Lower leg skin (tissue), 4 donors: ENCODE measurements at regions not wholly inside any gene's neighbourhood (a gene's known extent, or its start where the extent isn't known, plus 50 kb on each side); places are given as distances from the start of the nearest gene placed in this dataset.

Source experiments
- DNase-seq, 2 donors: peaks; one replicate each; pipeline ENCODE4 v3.0.0-alpha.2; 2019; ENCODE audit warnings: low spot score in 2 of 2
- H3K4me3 ChIP-seq: fragments of 200-600 bp; sonication (generic); 2 replicates; pipeline ENCODE4 v1.5.1; 2017; ENCODE audit warnings: mild to moderate bottlenecking, low read depth; ENCODE audit not compliant: poor library complexity, severe bottlenecking
- CTCF ChIP-seq, 3 donors: fragments of 450-650 bp; IDR thresholded peaks; one replicate each; pipeline ENCODE4 v1.5.1; 2016; ENCODE audit warnings: antibody characterized with exemption in 3 of 3, mild to moderate bottlenecking in 3 of 3, moderate library complexity in 2 of 3
- POLR2A ChIP-seq, 2 donors: fragments of 450-650 bp; IDR thresholded peaks; one replicate each; pipeline ENCODE4 v1.6.1; 2016 to 2017; ENCODE audit warnings: antibody characterized with exemption in 2 of 2, mild to moderate bottlenecking in 1 of 2, moderate library complexity in 1 of 2
- WGBS, 2 donors: methylation state at CpG; one replicate each; pipeline ENCODE4 v1.1.5; 2018; 5-methylcytosine and 5-hydroxymethylcytosine counted together
- intact Hi-C: fragments of 100-400 bp; cut with DNase I; formaldehyde crosslinking; loops from one replicate; pipeline ENCODE4 v1.15.0; 2023; ENCODE audit warnings: low total_unique reads

GRCh38 chr9:73539881-73540390 lies 388.3 kb downstream of the ANXA1 start:
- no peak overlapping the region for H3K4me3 ChIP-seq
- intact Hi-C loops: no loop called here
- no peak for TF ChIP-seq POLR2A (IDR thresholded peaks at IDR 0.05)
- no peak for TF ChIP-seq CTCF (IDR thresholded peaks at IDR 0.05)
- WGBS, 2 donors: 77 to 82% methylated on average over 7 of the region's 7 CpGs
- no peak for DNase-seq

GRCh38 chr9:73541923-73542322 lies 390.3 kb downstream of the ANXA1 start:
- 40 to 42% methylated on average over 2 of the region's 2 CpGs for WGBS, 2 donors
- no peak for DNase-seq
- no peak overlapping the region for H3K4me3 ChIP-seq
- no peak for TF ChIP-seq CTCF (IDR thresholded peaks at IDR 0.05)
- no peak for TF ChIP-seq POLR2A (IDR thresholded peaks at IDR 0.05)
- intact Hi-C loops: no loop called here

GRCh38 chr9:73543727-73544126 lies 392.1 kb downstream of the ANXA1 start:
- intact Hi-C loops: no loop called here
- TF ChIP-seq POLR2A (IDR thresholded peaks at IDR 0.05): no peak
- no peak for TF ChIP-seq CTCF (IDR thresholded peaks at IDR 0.05)
- DNase-seq: no peak
- no peak overlapping the region for H3K4me3 ChIP-seq

GRCh38 chr9:73548201-73548600 lies 396.5 kb downstream of the ANXA1 start:
- H3K4me3 ChIP-seq: no peak overlapping the region
- WGBS, 2 donors: 53 to 54% methylated on average over 5 of the region's 5 CpGs
- DNase-seq: no peak
- intact Hi-C loops: no loop called here
- TF ChIP-seq POLR2A (IDR thresholded peaks at IDR 0.05): no peak
- TF ChIP-seq CTCF (IDR thresholded peaks at IDR 0.05): no peak

GRCh38 chr9:73549991-73550390 lies 398.3 kb downstream of the ANXA1 start:
- intact Hi-C loops: no loop called here
- 60 to 70% methylated on average over 1 of the region's 1 CpG for WGBS, 2 donors

More at GRCh38 chr9:73549991-73550390, 398.3 kb downstream of the ANXA1 start:
- TF ChIP-seq CTCF (IDR thresholded peaks at IDR 0.05) (no peak), POLR2A (IDR thresholded peaks at IDR 0.05) (no peak)
- no peak overlapping the region for H3K4me3 ChIP-seq
- no peak for DNase-seq
